Prostate gland (tissue), 2 donors: ENCODE measurements at regions not wholly inside any gene's neighbourhood (a gene's known extent, or its start where the extent isn't known, plus 50 kb on each side); places are given as distances from the start of the nearest gene placed in this dataset.

Experiments
- DNase-seq: peaks from one replicate; pipeline ENCODE4 v3.0.0-alpha.2; 2019; ENCODE audit warnings: low spot score
- H3K27ac ChIP-seq, 2 donors: fragments of 200-600 bp; sonication (generic); 2 replicates each; pipeline ENCODE4 v1.5.1; 2017 to 2019
- H3K27me3 ChIP-seq: fragments of 200-600 bp; sonication (generic); replicated peaks from 2 replicates; pipeline ENCODE4 v1.5.1; 2019; ENCODE audit not compliant: insufficient read depth
- H3K36me3 ChIP-seq, 2 donors: fragments of 200-600 bp; sonication (generic); 1 replicate in 1 of 2; 2 replicates in 1 of 2; pipeline versions ENCODE4 v1.5.1 to v1.8.1; 2017 to 2019
- H3K4me1 ChIP-seq: fragments of 200-600 bp; sonication (generic); replicated peaks from 2 replicates; pipeline ENCODE4 v1.5.1; 2019
- H3K4me3 ChIP-seq, 2 donors: fragments of 200-600 bp; sonication (generic); 2 replicates each; pipeline ENCODE4 v1.5.1; 2017 to 2019
- H3K9me3 ChIP-seq: fragments of 200-600 bp; sonication (generic); 2 replicates; pipeline ENCODE4 v1.5.1; 2017
- CTCF ChIP-seq, 4 experiments: fragments of 200-600 bp in 2 of 4; fragments of 450-650 bp in 2 of 4; sonication (generic) in 2 of 4; IDR thresholded peaks; 1 replicate in 3 of 4; 2 replicates in 1 of 4; pipeline ENCODE4 v1.5.1; 2016 to 2019; ENCODE audit warnings: antibody characterized with exemption in 4 of 4, mild to moderate bottlenecking in 2 of 4, moderate library complexity in 2 of 4
- POLR2A ChIP-seq: fragments of 450-650 bp; IDR thresholded peaks from one replicate; pipeline ENCODE4 v1.6.1; 2016; ENCODE audit warnings: antibody characterized with exemption, mild to moderate bottlenecking
- POLR2AphosphoS5 ChIP-seq: sonication (generic); formaldehyde crosslinking; IDR thresholded peaks from one replicate; pipeline ENCODE4 v1.6.1; 2017; ENCODE audit warnings: antibody characterized with exemption
- WGBS: methylation state at CpG from one replicate; pipeline ENCODE4 v1.1.5; 2018; 5-methylcytosine and 5-hydroxymethylcytosine counted together
- intact Hi-C: fragments of 100-400 bp; cut with DNase I; formaldehyde crosslinking; loops from one replicate; pipeline ENCODE4 v1.14.2; 2022

GRCh38 chr18:24990671-24991134 lies 361.3 kb downstream of the ZNF521 start:
- intact Hi-C loops, result no loop called here
- no peak for DNase-seq
- Histone ChIP-seq H3K4me1 (no peaks in the 10 kb centered on the region), H3K27ac (no peak overlapping the region), H3K9me3 (no peaks in the 10 kb centered on the region), H3K36me3 (no peaks in the 10 kb centered on the region), H3K4me3 (no peak overlapping the region), H3K27me3 (no peaks in the 10 kb centered on the region)
- 82% methylated on average over 5 of the region's 5 CpGs for WGBS
- no peak for TF ChIP-seq POLR2AphosphoS5
- no peak for TF ChIP-seq CTCF (IDR thresholded peaks at IDR 0.05)

- H3K27ac ChIP-seq, result no peak overlapping the region
- H3K4me3 ChIP-seq, result no peak overlapping the region
- TF ChIP-seq POLR2AphosphoS5, result no peak
- no peaks in the 10 kb centered on the region for H3K27me3 ChIP-seq
- intact Hi-C loops, result no loop called here
- no peaks in the 10 kb centered on the region for H3K36me3 ChIP-seq
- H3K9me3 ChIP-seq, result no peaks in the 10 kb centered on the region
- H3K4me1 ChIP-seq, result no peaks in the 10 kb centered on the region
- 73% methylated on average over 14 of the region's 14 CpGs for WGBS
- DNase-seq, result no peak
Observed at GRCh38 chr18:24991141-24992060, 360.6 kb downstream of the ZNF521 start.

- no peaks in the 10 kb centered on the region for H3K4me1 ChIP-seq
- no peak for TF ChIP-seq POLR2AphosphoS5
- no peak for TF ChIP-seq CTCF (IDR thresholded peaks at IDR 0.05)
- TF ChIP-seq POLR2A, result no peak
- intact Hi-C loops, result no loop called here
- no peak overlapping the region for H3K4me3 ChIP-seq
- H3K36me3 ChIP-seq, result no peaks in the 10 kb centered on the region
- DNase-seq, result no peak
- no peaks in the 10 kb centered on the region for H3K27me3 ChIP-seq
- H3K27ac ChIP-seq, result no peak overlapping the region
- no peaks in the 10 kb centered on the region for H3K9me3 ChIP-seq
- 74% methylated on average over 2 of the region's 2 CpGs for WGBS
Observed at GRCh38 chr18:24992491-24992890, 359.5 kb downstream of the ZNF521 start.

- Histone ChIP-seq H3K27me3 (no peaks in the 10 kb centered on the region), H3K27ac (no peak overlapping the region), H3K9me3 (no peaks in the 10 kb centered on the region), H3K4me3 (no peak overlapping the region), H3K4me1 (no peaks in the 10 kb centered on the region), H3K36me3 (no peaks in the 10 kb centered on the region)
- TF ChIP-seq CTCF (IDR thresholded peaks at IDR 0.05), result no peak
- no peak for TF ChIP-seq POLR2AphosphoS5
- TF ChIP-seq POLR2A, result no peak
- intact Hi-C loops, result no loop called here
- no peak for DNase-seq
- 91% methylated on average over 6 of the region's 6 CpGs for WGBS
Observed at GRCh38 chr18:24993628-24994027, 358.3 kb downstream of the ZNF521 start.

GRCh38 chr18:24995056-24995455 lies 356.9 kb downstream of the ZNF521 start:
- no peak overlapping the region for H3K27ac ChIP-seq
- no peaks in the 10 kb centered on the region for H3K27me3 ChIP-seq
- 90% methylated on average over 4 of the region's 4 CpGs for WGBS
- H3K4me1 ChIP-seq, result no peaks in the 10 kb centered on the region
- no peak for DNase-seq
- H3K4me3 ChIP-seq, result no peak overlapping the region
- TF ChIP-seq POLR2AphosphoS5, result no peak
- no peak for TF ChIP-seq CTCF (IDR thresholded peaks at IDR 0.05)
- TF ChIP-seq POLR2A, result no peak
- intact Hi-C loops, result no loop called here
- no peaks in the 10 kb centered on the region for H3K9me3 ChIP-seq
- no peaks in the 10 kb centered on the region for H3K36me3 ChIP-seq
